GOT3 (cell line): ENCODE measurements at regions not wholly inside any gene's neighbourhood (a gene's known extent, or its start where the extent isn't known, plus 50 kb on each side); places are given as distances from the start of the nearest gene placed in this dataset.
"Not testable (repeated sequence)": the region's sequence is repeated elsewhere in the genome, so short reads cannot be mapped to it uniquely, and the experiment has no call there.

Experiments used
- DNase-seq: peaks from one replicate; lab custom pipeline; 2025; ENCODE audit warnings: mixed read lengths; lab: John Stamatoyannopoulos, UW

DNA sequence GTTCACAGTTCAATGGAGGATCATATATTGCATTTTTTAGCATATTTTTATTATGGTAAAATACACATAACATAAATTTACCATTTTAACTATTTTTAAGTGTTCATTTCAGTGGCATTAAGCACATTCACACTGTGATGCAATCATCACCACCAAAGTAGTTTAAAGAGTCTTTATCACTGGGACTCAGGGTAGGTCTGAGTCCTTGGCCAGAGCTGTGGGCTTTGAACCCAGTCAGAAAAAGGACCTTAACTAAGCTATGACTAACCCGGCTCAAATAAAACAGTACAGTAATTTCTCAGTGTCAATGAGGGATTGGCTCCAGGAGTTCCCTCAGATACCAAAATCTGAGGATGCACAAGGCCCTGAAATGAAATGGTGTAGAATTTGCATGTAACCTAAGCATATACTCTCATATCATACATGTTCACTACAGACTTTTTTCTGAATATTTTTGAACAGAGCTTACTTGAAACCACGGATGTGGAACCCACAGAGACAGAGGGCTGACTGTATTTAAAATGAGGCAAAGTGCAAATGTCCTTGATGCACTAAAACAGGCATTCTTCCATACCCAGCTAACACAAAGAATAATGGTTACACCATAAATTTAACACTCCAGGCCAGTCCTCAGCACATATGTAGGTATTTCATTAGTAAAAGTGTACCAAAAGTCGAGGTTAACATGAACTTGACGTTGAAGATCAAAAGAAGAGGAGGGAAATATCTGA, 246.2 kb downstream of the LNPK start:
- no peak for DNase-seq

DNA sequence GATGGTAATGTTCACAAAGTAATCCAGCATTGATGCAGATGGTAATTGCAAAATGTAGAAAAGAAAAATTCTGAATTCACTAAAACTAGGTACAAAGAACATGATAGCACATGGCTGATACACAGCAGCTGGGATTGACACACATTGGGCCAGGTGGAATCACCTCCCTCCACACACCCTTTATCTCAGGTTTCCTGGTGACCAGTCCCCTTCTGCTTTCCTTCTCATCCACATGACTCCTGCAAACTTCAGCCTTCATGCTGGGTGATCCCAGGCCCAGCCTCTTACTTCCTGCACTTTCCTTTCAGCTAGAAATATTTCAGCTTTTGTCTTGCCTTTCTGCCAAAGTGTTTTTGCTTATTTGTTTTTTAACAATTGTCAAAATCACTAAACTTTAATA, 246.9 kb downstream of the LNPK start:
- no peak for DNase-seq

DNA sequence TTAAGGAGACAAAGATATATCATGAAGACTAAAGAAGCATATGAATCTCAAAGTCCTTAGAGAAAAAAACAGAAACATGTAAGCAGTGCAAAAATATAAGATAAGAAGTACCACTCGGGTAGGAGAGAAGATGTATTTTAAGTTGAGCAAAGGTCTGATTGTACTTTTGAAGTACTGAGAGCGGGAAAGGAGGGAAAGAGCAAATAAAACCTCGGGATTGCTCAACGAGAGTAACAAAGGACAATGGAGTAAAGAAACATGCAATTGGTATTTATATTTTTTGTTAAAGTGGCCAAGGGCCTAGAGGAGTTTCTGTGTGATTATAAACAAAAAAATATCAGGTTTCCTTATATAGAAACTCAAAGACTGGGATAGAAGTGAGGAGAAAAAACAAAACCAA, 251.9 kb downstream of the LNPK start:
- no peak for DNase-seq

DNA sequence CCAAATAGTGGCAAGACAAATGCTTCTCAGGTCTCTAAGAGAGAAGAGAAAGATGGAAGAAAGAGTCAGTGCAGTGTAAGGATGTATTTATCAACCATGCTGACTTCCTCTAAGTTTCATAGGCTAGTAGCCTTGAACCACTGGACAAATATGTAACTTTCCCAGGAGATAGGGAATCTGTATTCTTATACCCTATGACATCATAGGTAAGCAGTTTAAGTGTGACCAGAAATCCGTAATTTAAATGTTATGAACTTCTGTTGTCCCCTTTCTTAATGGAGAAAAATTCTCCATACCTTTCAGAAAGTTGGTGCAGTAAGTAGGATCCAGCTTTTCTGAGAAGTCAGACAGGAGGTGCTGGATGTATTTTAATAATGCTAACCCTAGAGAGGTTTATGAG, 256.2 kb downstream of the LNPK start:
- no peak for DNase-seq

DNA sequence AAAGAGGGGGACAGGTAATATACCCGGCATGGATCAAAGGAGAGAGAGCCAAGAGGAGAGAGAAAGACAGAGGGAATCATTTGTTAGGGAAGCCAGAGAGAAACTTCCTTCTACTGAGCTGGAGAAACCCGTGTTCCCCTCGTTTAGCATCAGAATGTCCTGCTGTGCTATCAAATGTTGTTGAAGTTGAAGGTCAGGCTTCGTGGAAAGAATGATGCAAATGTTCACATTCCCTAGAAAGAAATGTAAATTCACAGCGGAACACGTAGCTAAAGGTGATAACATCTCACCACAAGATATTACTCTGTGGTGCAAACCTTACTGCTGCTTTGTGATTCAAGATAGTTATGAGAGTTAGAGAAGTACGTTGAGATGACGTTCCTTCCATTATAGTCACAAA, 258.1 kb downstream of the LNPK start:
- no peak for DNase-seq

DNA sequence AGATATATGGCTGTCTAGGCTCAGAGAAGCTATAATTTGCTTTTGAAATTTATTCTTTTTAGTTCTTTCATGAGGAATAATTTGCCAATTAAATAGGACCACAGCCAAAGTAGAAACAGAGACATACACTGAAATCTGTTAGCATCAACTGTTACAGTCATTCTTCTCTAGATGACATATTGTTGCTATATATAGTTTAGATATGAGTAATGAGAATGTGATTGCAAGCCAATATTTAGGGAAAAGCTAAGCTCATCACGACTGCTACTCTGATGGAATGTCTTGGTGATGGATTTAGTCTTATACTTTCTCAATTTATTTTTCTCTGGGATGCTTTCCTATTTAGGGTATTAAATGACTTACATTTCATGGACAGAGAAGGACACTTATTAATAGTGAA, 259.1 kb downstream of the LNPK start:
- DNase-seq = no peak

DNA sequence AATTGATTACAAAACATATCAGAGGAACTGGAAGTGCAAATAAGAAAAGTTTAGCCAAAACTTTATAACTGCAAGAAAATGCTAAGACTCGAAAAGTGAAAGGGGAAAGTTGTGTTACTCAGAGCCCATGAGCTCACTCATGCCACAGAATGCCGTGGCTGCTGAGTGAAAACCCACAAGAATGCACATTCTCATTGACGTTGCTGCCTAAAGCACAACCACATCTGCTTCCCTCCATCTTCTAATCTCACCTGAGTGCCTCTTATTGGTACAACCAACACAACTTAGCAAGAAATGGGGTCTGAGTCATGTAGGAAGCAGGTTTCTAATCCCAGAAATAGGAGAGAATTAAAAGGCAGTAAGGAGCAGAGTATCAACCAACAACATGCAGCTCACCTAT, 259.7 kb downstream of the LNPK start:
- no peak for DNase-seq

DNA sequence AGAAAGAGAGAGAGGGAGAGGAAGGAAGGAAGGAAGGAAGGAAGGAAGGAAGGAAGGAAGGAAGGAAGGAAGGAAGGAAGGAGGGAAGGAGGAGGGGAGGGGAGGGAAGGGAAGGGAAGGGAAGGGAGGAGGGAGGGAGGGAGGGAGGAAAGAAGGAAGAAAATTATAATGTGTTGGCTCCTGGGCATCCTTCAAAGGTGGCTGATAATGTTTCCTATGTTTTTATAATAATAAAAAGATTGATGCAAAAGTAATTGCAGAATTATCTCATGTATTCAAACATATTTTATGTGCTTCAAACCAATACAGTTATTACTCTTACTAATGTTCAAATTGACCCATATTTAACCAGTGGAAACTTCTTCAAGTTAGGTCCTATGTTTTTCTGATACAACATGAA, 260.9 kb downstream of the LNPK start:
- DNase-seq = no peak

DNA sequence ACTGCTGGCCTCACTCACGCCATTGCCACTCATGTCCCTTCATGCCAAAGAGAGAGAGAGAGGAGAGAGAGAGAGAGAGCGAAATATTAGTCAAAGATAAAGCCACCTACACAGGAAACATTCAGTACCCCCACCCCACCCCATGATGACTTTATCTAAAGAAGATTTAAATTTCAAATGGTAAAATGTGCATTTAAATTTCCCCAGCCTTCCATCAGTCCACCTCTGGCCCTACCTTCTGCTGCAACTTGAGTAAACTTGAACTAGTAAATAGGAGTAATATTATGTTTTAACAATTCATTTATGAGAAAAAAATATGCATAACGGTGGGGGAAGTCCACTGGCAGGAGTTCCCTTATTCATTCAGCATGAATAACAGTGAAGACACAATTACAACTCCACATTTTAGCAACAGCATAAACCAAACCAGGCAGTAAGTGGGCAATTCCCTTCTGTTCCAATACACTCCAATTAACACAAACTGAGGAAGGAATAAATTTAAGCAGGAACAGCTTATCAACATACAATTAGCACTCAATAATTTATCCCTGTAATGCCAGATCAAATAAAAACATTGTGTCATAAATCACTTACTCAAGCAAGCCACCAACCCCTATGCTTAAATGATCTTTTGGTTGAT, 264.2 kb downstream of the LNPK start:
- DNase-seq = no peak

DNA sequence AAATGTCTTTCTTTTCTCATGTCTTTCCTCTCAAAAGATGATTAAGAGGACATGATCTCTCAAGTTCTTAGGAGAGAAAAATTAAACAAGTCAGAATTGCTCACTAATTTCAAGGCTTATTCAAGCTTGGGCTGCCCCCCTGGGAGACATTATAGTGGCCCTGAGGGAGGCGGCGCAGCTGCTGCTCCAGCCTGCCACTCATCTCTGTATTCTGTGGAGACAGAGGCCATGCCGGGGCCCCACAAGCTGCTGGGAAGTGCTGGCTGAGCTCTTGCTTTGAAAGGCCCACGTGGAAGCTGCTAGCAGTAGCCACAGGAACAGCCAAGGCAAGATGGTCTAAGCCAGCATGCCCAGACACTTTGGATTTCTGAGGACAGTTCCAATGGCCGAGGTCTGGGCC, 267.4 kb downstream of the LNPK start:
- no peak for DNase-seq

DNA sequence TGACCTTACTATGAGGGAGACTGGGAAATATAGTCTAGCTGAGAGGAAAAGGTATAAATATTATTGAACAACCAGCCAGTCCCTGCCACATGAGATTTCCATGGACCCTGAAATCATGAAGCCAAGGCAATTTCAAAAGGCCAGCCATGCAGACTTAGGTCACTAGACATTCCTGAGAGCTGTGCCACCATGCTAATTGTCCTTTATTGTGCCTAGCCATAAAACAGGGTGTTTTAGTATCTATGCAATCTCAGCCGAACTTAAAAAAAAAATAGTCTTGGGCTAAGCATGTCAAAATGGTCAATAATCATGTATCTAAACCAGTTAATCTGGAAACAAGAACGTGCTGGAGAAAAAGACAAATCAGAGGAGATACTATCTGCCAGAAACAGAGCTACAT, 269.5 kb downstream of the LNPK start:
- no peak for DNase-seq

DNA sequence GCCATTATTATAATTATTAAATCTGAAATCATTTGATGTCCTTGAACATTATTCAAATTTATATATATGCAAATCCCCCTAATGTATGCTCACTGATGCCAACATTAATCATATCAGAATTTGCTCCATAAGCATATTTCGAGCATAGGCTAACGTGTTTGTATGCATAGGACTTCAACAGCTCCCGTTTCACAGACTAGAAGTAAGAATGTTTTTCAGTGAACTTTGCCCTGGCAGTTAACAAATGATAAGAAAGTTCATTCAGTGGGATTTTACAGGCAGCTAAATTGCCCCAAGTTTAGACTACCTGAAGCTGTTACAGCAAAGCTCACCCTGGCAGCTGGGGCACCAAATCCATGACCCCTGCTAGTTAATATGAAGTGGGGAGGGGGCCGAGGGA, 272.0 kb downstream of the LNPK start:
- no peak for DNase-seq

DNA sequence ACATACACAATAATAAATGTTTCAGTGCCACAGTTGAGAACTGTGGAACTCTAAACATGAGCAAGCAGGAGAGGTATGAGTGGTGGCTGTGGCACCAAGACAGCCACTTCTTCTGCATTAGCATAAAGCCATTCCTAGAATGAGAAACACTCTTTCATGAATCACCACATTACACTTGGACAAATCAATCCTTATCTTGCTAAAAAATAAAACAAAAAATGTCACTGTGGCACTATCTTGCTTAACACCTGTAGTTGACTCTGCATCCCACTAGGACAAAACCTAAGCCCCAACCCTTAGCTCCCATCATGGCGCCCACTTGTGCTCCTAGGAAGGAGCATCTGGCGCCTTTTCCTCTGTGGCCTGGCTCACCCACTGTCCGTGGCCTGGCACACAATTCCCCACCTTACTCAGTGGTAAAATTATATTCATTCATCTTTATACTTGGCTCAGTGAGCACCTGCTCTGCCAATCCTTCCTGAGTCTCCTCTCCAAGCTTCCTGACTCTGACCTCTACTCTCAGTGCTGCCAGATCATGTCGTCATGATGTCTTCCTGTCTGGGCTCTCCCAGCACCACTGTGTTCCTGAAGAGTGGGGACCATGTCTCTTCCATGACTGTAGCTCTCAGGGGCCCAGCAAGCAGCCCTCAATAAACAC, 272.9 kb downstream of the LNPK start:
- DNase-seq = no peak

DNA sequence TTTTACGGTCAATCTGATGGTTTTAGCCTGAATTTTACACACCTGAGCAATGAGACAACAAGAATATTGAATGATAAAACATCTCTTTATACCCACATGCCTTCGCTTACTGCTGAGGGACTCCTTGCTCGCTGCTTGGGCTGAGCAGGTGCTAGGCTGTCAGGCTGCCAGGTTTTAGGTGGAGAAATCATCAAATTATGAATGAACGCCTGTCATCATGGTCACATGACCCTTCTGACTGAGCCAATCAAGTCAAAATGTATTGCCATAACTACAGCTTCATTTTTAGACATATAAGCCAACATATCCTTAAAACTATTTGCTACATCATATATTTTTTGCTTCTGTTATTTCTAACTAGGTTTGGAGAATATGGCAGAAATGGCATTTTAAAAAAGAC, 274.0 kb downstream of the LNPK start:
- no peak for DNase-seq

DNA sequence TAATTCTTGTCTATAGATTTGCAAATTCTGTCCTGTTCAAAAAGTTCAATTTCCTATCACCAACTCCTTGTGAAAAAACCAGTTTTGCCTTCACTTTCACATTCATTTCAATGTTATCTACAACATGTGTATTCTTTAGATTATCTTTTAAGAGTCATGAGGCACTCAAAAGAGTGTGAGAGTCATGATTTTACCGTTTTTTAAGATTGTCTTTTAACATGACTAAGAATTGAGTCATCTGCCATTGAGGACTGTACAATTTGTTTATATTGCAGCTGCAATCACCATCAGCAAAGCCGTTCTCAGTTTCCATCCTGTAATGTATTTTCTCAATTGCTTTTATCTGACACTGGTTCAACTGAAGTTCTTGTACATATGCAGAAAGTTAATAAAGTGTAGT, 275.8 kb downstream of the LNPK start:
- DNase-seq = no peak

DNA sequence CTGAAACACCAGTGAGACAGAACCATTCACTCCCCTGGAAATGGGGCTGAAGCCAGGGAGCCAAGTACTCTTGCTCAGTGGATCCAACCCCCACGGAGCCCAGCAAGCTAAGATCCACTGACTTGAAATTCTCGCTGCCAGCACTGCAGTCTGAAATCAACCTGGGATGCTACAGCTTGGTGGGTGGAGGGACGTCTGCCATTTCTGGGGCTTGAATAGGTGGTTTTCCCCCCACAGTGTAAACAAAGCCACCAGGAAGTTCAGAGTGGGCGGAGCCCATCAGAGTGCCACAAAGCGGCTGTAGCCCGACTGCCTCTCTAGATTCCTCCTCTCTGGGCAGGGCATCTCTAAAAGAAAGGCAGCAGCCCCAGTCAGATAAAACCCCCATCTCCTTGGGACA, 292.8 kb downstream of the LNPK start:
- DNase-seq = no peak

DNA sequence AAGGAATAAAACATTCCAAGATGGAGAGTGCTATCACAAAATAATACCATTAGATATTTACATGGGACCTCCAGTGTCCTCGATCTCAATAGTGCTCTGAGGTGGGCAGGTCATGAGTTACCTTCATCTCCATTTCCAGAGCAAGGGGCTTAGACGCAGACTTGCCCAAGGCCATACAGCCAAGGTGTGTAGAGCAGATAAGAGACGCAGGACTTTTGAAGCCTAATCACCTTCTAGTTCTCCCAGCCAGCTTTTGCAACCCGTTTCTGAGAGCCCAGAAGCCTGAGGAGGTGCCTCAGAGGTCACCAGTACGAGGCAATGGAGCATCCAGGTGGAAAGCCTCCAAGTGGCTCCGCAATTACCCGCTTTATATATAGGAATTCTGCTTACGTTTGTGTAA, 294.7 kb downstream of the LNPK start:
- no peak for DNase-seq

DNA sequence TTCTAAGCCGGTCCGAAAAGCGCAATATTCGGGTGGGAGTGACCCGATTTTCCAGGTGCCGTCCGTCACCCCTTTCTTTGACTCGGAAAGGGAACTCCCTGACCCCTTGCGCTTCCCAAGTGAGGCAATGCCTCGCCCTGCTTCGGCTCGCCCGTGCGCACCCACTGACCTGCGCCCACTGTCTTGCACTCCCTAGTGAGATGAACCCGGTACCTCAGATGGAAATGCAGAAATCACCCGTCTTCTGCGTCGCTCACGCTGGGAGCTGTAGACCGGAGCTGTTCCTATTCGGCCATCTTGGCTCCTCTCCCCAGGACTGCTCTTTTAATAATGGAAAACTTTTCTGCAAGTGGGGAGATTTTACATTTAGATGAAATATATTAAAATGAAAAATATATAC, 297.5 kb downstream of the LNPK start:
- DNase-seq = not testable (repeated sequence)

DNA sequence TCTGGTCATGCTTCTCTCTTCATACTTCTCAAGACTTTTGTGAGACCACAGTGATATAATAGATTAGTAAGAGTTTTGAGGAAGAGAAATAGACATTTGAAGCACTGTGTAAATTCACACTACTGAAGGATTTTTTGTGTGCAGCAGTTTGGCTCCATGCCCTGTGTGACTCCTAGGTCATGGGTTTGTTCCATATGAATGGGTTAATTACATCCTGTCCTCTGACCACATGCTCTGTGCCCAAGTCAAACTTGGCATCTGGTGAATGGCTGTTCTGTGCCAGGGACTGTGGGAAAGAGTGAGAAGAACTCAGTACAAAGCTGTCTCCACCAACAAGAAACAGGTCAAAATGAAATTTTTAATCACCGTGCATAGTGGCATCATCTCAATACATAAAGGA, 304.0 kb downstream of the LNPK start:
- no peak for DNase-seq

DNA sequence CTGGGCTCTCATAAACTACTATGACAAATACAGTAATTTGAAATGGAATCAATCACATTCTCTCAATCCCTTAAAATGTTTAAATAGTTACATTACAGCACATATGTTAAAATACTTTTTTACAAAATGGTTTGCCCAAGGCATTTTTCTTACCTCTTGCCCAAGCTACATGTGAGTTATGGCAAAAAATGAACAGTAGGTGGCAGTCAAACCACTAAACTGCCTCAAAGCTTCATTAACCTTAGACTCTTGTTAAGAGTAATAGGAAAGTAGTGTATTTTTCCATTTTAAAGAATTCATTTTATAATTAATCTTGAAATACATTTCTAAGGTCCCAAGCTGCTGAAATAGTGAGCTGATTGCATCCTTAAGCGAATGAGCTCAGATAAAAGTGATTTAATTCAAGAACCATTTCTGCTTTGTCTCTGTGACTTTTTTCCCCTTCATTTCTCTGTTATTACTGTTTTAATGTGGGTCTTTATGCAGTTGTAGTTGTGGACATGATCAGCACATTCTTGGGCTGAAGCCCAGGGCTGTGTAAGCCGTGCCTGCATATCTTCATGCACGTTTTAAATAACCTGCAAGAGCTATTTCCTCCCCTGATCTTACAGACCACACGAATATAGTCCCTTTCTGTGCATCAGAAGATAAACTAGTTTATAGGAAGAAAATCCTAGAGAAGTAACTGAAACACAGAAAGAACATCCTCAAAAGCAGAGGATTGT, 311.8 kb downstream of the LNPK start:
- no peak for DNase-seq

DNA sequence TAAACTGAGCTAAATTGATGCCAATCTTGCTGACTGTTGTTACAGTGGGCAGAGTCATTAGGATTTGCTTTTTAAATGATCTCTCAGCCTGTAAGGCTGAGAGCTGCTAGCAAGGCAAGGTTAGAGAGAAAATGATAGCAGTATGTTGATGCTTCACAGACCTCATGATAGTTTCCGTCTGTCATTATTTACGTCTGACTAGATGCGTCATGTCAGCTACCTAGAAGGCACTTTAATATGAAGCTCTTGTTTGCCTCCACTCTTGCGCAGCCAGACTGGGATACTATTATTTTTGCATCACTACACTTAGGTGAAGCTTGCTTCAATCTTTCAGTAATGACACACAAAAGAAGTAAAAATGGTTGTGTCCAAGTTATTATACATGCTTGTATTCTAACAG, 313.8 kb downstream of the LNPK start:
- DNase-seq = no peak

DNA sequence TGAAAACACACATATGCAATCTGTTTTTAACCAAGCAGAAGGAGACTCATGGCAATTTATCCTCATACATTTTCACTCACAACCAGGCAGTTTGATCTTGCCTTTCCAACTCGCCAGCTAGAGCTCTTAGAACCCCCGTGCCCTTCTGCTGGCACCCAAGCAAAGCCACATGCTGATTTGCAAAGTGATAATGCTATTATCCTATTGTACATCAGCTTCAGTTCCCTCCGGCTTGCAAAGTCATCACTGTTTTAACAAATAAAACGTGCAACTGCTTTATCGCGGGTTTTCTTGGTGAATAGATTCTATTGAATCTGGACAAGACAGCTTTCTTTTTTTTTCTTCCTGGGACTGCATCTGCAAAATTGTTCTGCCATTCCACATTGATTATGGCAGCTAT, 314.6 kb downstream of the LNPK start:
- no peak for DNase-seq

DNA sequence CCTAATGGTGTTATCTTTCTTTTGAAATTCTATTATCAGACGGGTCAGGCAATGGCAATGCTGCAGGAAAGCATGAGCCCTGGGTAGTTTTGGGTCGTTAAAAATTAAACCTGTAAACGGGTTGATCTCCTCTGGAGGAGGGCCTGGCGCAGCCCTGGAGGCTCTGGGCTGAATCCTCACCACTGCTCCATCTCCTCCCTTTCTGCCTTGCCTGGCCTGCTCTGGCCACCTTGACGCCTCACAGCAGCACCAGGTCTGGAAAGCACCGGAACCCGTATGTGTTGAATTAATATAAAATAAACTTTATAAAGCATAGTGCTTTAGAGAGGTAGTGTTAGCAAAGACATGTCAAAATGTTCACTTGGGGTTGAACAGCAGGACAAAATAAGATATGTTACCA, 316.1 kb downstream of the LNPK start:
- no peak for DNase-seq
